A549 (cell line): ENCODE measurements at regions not wholly inside any gene's neighbourhood (a gene's known extent, or its start where the extent isn't known, plus 50 kb on each side); places are given as distances from the start of the nearest gene placed in this dataset.

ENCODE experiments used
- ATAC-seq, 2 experiments: fragments of 200-7000 bp in 1 of 2; fragments of >200 bp in 1 of 2; cut with Nextera tagmentation in 1 of 2; cut with Tn5 transposase in 1 of 2; 3 replicates each; pipeline versions ENCODE4 v1.8.0 to v1.9.1; 2018 to 2020; ENCODE audit warnings: mild to moderate bottlenecking in 1 of 2, moderate library complexity in 1 of 2
- CTCF ChIA-PET: fragments of 300-600 bp; sonication (Branson Sonifier 250); formaldehyde crosslinking; extraction: SDS; loops from one replicate; lab custom pipeline; 2021; ENCODE audit warnings: antibody characterized with exemption, inconsistent platforms; lab: Yijun Ruan, JAX
- POLR2A ChIA-PET: fragments of 350-600 bp; formaldehyde crosslinking; extraction: SDS; loops from one replicate; lab custom pipeline; 2021; ENCODE audit warnings: antibody characterized with exemption, inconsistent platforms; lab: Yijun Ruan, JAX
- DNase-seq, 2 experiments: peaks; one replicate each; pipeline versions ENCODE4 v3.0.0 to v3.0.0-alpha.2; 2011 to 2016; ENCODE audit warnings: low read depth in 1 of 2, low spot score in 1 of 2
- FAIRE-seq: peaks from 2 replicates; lab custom pipeline; 2011; peaks lifted over from hg19 to GRCh38; lab: Jason Lieb, UNC
- H3K27ac ChIP-seq, 2 experiments: fragments of >200 bp; sonication (Bioruptor Twin); formaldehyde crosslinking; 3 replicates each; pipeline ENCODE4 v1.5.1; 2016 to 2017
- H3K4me1 ChIP-seq: fragments of >200 bp; sonication (Bioruptor Twin); formaldehyde crosslinking; 3 replicates; pipeline ENCODE4 v1.6.1; 2016
- H3K4me2 ChIP-seq: fragments of >200 bp; sonication (Bioruptor Twin); formaldehyde crosslinking; 3 replicates; pipeline ENCODE4 v1.6.1; 2016
- H3K4me3 ChIP-seq: fragments of >200 bp; sonication (Bioruptor Twin); formaldehyde crosslinking; 3 replicates; pipeline ENCODE4 v1.5.1; 2016
- H3K9me3 ChIP-seq: fragments of >200 bp; sonication (Bioruptor Twin); formaldehyde crosslinking; 3 replicates; pipeline ENCODE4 v1.6.1; 2016
- CEBPB ChIP-seq, 2 experiments: fragments of >200 bp in 1 of 2; sonication (Bioruptor Twin) in 1 of 2; formaldehyde crosslinking in 1 of 2; IDR thresholded peaks; 2 replicates each; pipeline ENCODE4 v1.6.1; 2012 to 2016
- CHD2 ChIP-seq: fragments of 150-350 bp; IDR thresholded peaks from 2 replicates; pipeline ENCODE4 v1.6.1; 2014; ENCODE audit warnings: low read length; ENCODE audit not compliant: partially characterized antibody
- CHD4 ChIP-seq: fragments of 200-600 bp; sonication (generic); IDR thresholded peaks from 2 replicates; pipeline ENCODE4 v1.6.1; 2016; ENCODE audit warnings: antibody characterized with exemption, mild to moderate bottlenecking, borderline replicate concordance
- GATA3 ChIP-seq: IDR thresholded peaks from 2 replicates; pipeline ENCODE4 v1.6.1; 2012; ENCODE audit warnings: borderline replicate concordance
- HDAC2 ChIP-seq: fragments of 200-600 bp; sonication (generic); IDR thresholded peaks from 2 replicates; pipeline ENCODE4 v1.6.1; 2016
- HOXA7 ChIP-seq: fragments of 250-450 bp; sonication (Bioruptor Pico); IDR thresholded peaks from 2 replicates; pipeline ENCODE4 v1.5.0; 2020; ENCODE audit warnings: mild to moderate bottlenecking, moderate library complexity
- JUN ChIP-seq, 2 experiments: fragments of >200 bp; sonication (Bioruptor Twin); formaldehyde crosslinking; IDR thresholded peaks; 2 replicates in 1 of 2; 3 replicates in 1 of 2; pipeline ENCODE4 v1.6.1; 2016 to 2017
- MAFK ChIP-seq: fragments of 450-650 bp; IDR thresholded peaks from 2 replicates; pipeline ENCODE4 v1.6.1; 2014; ENCODE audit not compliant: partially characterized antibody
- MAX ChIP-seq: IDR thresholded peaks from 2 replicates; pipeline ENCODE4 v1.6.1; 2012
- MAZ ChIP-seq: fragments of 150-350 bp; IDR thresholded peaks from 2 replicates; pipeline ENCODE4 v1.6.1; 2014; ENCODE audit warnings: antibody characterized with exemption, low read depth, low read length, borderline replicate concordance
- MYC ChIP-seq: IDR thresholded peaks from 2 replicates; pipeline ENCODE4 v1.6.1; 2012; ENCODE audit warnings: mild to moderate bottlenecking, inconsistent platforms, low read length, improper control_type of control experiment, borderline replicate concordance
- POLR2A ChIP-seq: IDR thresholded peaks from 2 replicates; pipeline ENCODE4 v1.6.1; 2012; ENCODE audit warnings: mild to moderate bottlenecking, low read length
- POLR2AphosphoS2 ChIP-seq: conservative IDR thresholded peaks from 2 replicates; pipeline ENCODE4 v1.6.1; 2012; ENCODE audit warnings: low read length, improper control_type of control experiment, inconsistent platforms
- RAD21 ChIP-seq, 2 experiments: fragments of >200 bp in 1 of 2; sonication (Bioruptor Twin) in 1 of 2; formaldehyde crosslinking in 1 of 2; IDR thresholded peaks in 1 of 2; conservative IDR thresholded peaks in 1 of 2; 2 replicates in 1 of 2; 3 replicates in 1 of 2; pipeline ENCODE4 v1.6.1; 2012 to 2018; ENCODE audit warnings: inconsistent platforms in 1 of 2
- RARB ChIP-seq: fragments of 250-450 bp; sonication (Bioruptor Pico); IDR thresholded peaks from 2 replicates; pipeline ENCODE4 v1.8.0; 2021; ENCODE audit warnings: mild to moderate bottlenecking, moderate library complexity
- SREBF2 ChIP-seq: fragments of 450-650 bp; IDR thresholded peaks from 2 replicates; pipeline ENCODE4 v1.6.1; 2014; ENCODE audit warnings: mild to moderate bottlenecking, moderate library complexity
- ZNF302 ChIP-seq: fragments of 250-450 bp; sonication (Bioruptor Pico); IDR thresholded peaks from 2 replicates; pipeline ENCODE4 v1.9.0; 2021; ENCODE audit warnings: inconsistent platforms, mild to moderate bottlenecking, moderate library complexity
- ZSCAN20 ChIP-seq: fragments of 250-450 bp; sonication (Bioruptor Pico); IDR thresholded peaks from 2 replicates; pipeline ENCODE4 v1.8.0; 2022; ENCODE audit warnings: mild to moderate bottlenecking, moderate library complexity
- WGBS: methylation state at CpG from one replicate; pipeline ENCODE4 v1.1.6; 2017; ENCODE audit errors: missing lambda C conversion rate; 5-methylcytosine and 5-hydroxymethylcytosine counted together
- TF ChIP-seq, protein P1 (sequence below): fragments of 150-350 bp; IDR thresholded peaks from 2 replicates; pipeline ENCODE4 v1.6.1; 2014; ENCODE audit warnings: low read depth, mild to moderate bottlenecking, low read length
- TF ChIP-seq, protein P2 (sequence below): fragments of 200-600 bp; sonication (generic); IDR thresholded peaks from 2 replicates; pipeline ENCODE4 v1.6.1; 2016; ENCODE audit warnings: antibody characterized with exemption, mild to moderate bottlenecking, moderate library complexity

GRCh38 chr5:27876071-27876470, 837.7 kb upstream of the CDH9 start:
- no peak overlapping the region for H3K27ac ChIP-seq
- CTCF ChIA-PET: no interaction called here
- FAIRE-seq (no peak), ATAC-seq (no peak), DNase-seq (no peak)
- no peaks in the 10 kb centered on the region for H3K9me3 ChIP-seq
- H3K4me2 ChIP-seq: no peak overlapping the region
- POLR2A ChIA-PET: no interaction called here
- no peaks in the 10 kb centered on the region for H3K4me1 ChIP-seq
- WGBS: 30% methylated on average over 1 of the region's 1 CpG
- H3K4me3 ChIP-seq: no peak overlapping the region
- TF ChIP-seq SREBF2 (no peak), MAX (no peak), POLR2A (no peak), HDAC2 (no peak), CHD4 (no peak), CEBPB (IDR thresholded peaks at IDR 0.05) (no peak), MAZ (no peak), RAD21 (conservative IDR thresholded peaks at IDR 0.05 in 1 of 2, IDR thresholded peaks at IDR 0.05 in 1 of 2) (no peak), ZNF302 (CRISPR knock-in tag) (no peak), JUN (IDR thresholded peaks at IDR 0.05) (no peak)
- TF ChIP-seq, protein P1, sequence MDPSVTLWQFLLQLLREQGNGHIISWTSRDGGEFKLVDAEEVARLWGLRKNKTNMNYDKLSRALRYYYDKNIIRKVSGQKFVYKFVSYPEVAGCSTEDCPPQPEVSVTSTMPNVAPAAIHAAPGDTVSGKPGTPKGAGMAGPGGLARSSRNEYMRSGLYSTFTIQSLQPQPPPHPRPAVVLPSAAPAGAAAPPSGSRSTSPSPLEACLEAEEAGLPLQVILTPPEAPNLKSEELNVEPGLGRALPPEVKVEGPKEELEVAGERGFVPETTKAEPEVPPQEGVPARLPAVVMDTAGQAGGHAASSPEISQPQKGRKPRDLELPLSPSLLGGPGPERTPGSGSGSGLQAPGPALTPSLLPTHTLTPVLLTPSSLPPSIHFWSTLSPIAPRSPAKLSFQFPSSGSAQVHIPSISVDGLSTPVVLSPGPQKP: no peak

DNA sequence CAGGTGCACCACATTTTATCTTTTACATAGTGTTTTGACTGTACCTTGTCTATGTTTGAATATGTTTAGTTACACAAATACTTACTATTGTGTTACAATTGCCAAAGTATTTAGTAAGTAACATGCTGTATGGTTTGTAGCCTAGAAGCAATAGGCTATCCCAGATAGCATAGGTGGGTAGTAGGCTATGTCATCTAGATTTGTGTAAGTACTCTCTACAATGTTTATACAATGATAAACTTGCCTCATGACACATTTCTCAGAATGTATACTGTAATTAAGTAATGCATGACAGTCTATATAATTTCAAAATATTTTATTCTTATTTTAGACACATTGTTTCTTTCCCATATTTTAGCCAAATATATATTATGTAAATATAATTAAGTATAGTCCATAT, 836.8 kb upstream of the CDH9 start:
- no peaks in the 10 kb centered on the region for H3K4me1 ChIP-seq
- TF ChIP-seq HOXA7 (CRISPR knock-in tag) (no peak), MAX (no peak), ZSCAN20 (CRISPR knock-in tag) (no peak), RARB (CRISPR knock-in tag) (no peak), CHD2 (no peak), POLR2AphosphoS2 (no peak), GATA3 (no peak)
- TF ChIP-seq, protein P2, sequence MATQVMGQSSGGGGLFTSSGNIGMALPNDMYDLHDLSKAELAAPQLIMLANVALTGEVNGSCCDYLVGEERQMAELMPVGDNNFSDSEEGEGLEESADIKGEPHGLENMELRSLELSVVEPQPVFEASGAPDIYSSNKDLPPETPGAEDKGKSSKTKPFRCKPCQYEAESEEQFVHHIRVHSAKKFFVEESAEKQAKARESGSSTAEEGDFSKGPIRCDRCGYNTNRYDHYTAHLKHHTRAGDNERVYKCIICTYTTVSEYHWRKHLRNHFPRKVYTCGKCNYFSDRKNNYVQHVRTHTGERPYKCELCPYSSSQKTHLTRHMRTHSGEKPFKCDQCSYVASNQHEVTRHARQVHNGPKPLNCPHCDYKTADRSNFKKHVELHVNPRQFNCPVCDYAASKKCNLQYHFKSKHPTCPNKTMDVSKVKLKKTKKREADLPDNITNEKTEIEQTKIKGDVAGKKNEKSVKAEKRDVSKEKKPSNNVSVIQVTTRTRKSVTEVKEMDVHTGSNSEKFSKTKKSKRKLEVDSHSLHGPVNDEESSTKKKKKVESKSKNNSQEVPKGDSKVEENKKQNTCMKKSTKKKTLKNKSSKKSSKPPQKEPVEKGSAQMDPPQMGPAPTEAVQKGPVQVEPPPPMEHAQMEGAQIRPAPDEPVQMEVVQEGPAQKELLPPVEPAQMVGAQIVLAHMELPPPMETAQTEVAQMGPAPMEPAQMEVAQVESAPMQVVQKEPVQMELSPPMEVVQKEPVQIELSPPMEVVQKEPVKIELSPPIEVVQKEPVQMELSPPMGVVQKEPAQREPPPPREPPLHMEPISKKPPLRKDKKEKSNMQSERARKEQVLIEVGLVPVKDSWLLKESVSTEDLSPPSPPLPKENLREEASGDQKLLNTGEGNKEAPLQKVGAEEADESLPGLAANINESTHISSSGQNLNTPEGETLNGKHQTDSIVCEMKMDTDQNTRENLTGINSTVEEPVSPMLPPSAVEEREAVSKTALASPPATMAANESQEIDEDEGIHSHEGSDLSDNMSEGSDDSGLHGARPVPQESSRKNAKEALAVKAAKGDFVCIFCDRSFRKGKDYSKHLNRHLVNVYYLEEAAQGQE: no peak
- TF ChIP-seq, protein P1: no peak
- TF ChIP-seq, all 56 proteins: peak for 0
- no peak overlapping the region for H3K27ac ChIP-seq
- FAIRE-seq (no peak), DNase-seq (no peak), ATAC-seq (no peak)
- H3K4me3 ChIP-seq: no peak overlapping the region
- POLR2A ChIA-PET: no interaction called here
- no peak overlapping the region for H3K4me2 ChIP-seq
- CTCF ChIA-PET: no interaction called here
- no peaks in the 10 kb centered on the region for H3K9me3 ChIP-seq

DNA sequence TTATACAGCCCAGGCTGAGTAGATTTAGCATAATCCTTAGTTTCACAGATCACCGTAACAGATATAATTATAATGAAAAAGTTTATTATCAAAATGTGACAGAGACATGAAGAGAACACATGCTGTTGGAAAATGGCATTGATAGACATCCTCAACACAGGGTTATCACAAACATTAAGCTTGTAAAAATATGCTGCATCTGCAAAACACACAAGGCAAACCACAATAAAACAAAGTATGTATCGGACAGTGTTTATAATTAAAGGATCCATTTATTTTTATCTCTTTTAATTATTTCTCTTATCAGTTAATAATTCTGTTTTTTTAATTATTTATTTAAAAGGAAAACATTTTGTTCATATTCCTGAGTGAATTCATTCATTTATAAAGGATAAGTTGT, 829.9 kb upstream of the CDH9 start:
- WGBS: 91% methylated on average over 2 of the region's 2 CpGs
- ATAC-seq: no peak
- TF ChIP-seq GATA3 (no peak), MYC (no peak), MAFK (peak; percentile 42), SREBF2 (no peak)
- Histone ChIP-seq H3K4me2 (no peak overlapping the region), H3K4me3 (no peak overlapping the region), H3K27ac (no peak overlapping the region), H3K4me1 (no peaks in the 10 kb centered on the region), H3K9me3 (no peaks in the 10 kb centered on the region)
- DNase-seq: no peak
- ChIA-PET POLR2A (no interaction called here), CTCF (no interaction called here)
- no peak for FAIRE-seq
